Spleen (tissue), 11 donors: ENCODE measurements at regions not wholly inside any gene's neighbourhood (a gene's known extent, or its start where the extent isn't known, plus 50 kb on each side); places are given as distances from the start of the nearest gene placed in this dataset.

ENCODE experiments used
- DNase-seq: peaks from one replicate; pipeline ENCODE4 v3.0.0-alpha.2; 2020
- H3K27ac ChIP-seq, 8 donors: fragments of 200-600 bp; sonication (generic) in 7 of 8; 1 replicate in 4 of 8; 2 replicates in 4 of 8; pipeline versions ENCODE4 v1.5.0 to v1.8.0; 2016 to 2021; ENCODE audit warnings: inconsistent platforms in 4 of 8, mild to moderate bottlenecking in 4 of 8, moderate library complexity in 1 of 8
- H3K27me3 ChIP-seq, 7 donors: fragments of 200-600 bp; sonication (generic) in 6 of 7; replicated peaks in 1 of 7; 1 replicate in 4 of 7; 2 replicates in 3 of 7; pipeline versions ENCODE4 v1.5.0 to v1.8.0; 2016 to 2021; ENCODE audit warnings: inconsistent platforms in 3 of 7, mild to moderate bottlenecking in 1 of 7
- H3K36me3 ChIP-seq, 6 donors: fragments of 200-600 bp; sonication (generic) in 5 of 6; 1 replicate in 4 of 6; 2 replicates in 2 of 6; pipeline versions ENCODE4 v1.5.0 to v1.8.0; 2016 to 2021; ENCODE audit warnings: inconsistent platforms in 2 of 6
- H3K4me1 ChIP-seq, 6 donors: fragments of 200-600 bp; sonication (generic) in 5 of 6; 1 replicate in 3 of 6; 2 replicates in 3 of 6; pipeline versions ENCODE4 v1.5.0 to v1.8.0; 2016 to 2021; ENCODE audit warnings: inconsistent platforms in 3 of 6
- H3K4me3 ChIP-seq, 8 donors: fragments of 200-600 bp; sonication (generic) in 7 of 8; 1 replicate in 4 of 8; 2 replicates in 4 of 8; pipeline versions ENCODE4 v1.5.0 to v1.8.0; 2016 to 2021; ENCODE audit warnings: inconsistent platforms in 4 of 8, mild to moderate bottlenecking in 4 of 8, moderate library complexity in 2 of 8
- H3K9me3 ChIP-seq, 8 donors: fragments of 200-600 bp; sonication (generic) in 7 of 8; 1 replicate in 4 of 8; 2 replicates in 4 of 8; pipeline versions ENCODE4 v1.5.0 to v1.8.0; 2016 to 2021; ENCODE audit warnings: inconsistent platforms in 4 of 8
- POLR2A ChIP-seq, 3 donors: fragments of 450-650 bp; IDR thresholded peaks; one replicate each; pipeline ENCODE4 v1.5.1; 2017; ENCODE audit warnings: antibody characterized with exemption in 3 of 3, mild to moderate bottlenecking in 1 of 3
- POLR2AphosphoS5 ChIP-seq, 3 donors: sonication (generic); formaldehyde crosslinking; IDR thresholded peaks; one replicate each; pipeline ENCODE4 v1.5.1; 2017; ENCODE audit warnings: antibody characterized with exemption in 3 of 3
- WGBS, 5 donors: extraction: QIAGEN DNeasy Blood & Tissue Kit in 3 of 5; methylation state at CpG; one replicate each; pipeline versions ENCODE4 v1.1.5 to v1.1.7; 2013 to 2018; 5-methylcytosine and 5-hydroxymethylcytosine counted together
- intact Hi-C: fragments of 100-400 bp; cut with DNase I; formaldehyde crosslinking; loops from one replicate; pipeline ENCODE4 v1.15.0; 2023; ENCODE audit warnings: low total_unique reads
- TF ChIP-seq, protein P1 (sequence below), 11 experiments: fragments of 200-600 bp in 7 of 11; fragments of 450-650 bp in 4 of 11; sonication (generic) in 4 of 11; IDR thresholded peaks in 8 of 11; conservative IDR thresholded peaks in 3 of 11; 1 replicate in 7 of 11; 2 replicates in 4 of 11; pipeline versions ENCODE4 v1.4.0 to v1.8.0; 2016 to 2021; ENCODE audit warnings: antibody characterized with exemption in 11 of 11, inconsistent platforms in 4 of 11, mild to moderate bottlenecking in 1 of 11
- donor health status: healthy with polysubstance abuse.
- donor health status: DM: no; HTN: no; CAD: no; lungs with moderate emphysema.
- donor health status: DM: no; HTN: no; CAD: no.
- donor health status: Bipolar disorder and iron deficiency.
- donor health status: healthy.
- donor health status: DM: no; HTN: no; CAD: no.
- donor health status: DM: yes; HTN: yes; CAD: no.

GRCh38 chr9:10703139-10703538 is 90.3 kb upstream of the PTPRD start:
- no peak for TF ChIP-seq POLR2AphosphoS5 (IDR thresholded peaks at IDR 0.05)
- TF ChIP-seq, protein P1, sequence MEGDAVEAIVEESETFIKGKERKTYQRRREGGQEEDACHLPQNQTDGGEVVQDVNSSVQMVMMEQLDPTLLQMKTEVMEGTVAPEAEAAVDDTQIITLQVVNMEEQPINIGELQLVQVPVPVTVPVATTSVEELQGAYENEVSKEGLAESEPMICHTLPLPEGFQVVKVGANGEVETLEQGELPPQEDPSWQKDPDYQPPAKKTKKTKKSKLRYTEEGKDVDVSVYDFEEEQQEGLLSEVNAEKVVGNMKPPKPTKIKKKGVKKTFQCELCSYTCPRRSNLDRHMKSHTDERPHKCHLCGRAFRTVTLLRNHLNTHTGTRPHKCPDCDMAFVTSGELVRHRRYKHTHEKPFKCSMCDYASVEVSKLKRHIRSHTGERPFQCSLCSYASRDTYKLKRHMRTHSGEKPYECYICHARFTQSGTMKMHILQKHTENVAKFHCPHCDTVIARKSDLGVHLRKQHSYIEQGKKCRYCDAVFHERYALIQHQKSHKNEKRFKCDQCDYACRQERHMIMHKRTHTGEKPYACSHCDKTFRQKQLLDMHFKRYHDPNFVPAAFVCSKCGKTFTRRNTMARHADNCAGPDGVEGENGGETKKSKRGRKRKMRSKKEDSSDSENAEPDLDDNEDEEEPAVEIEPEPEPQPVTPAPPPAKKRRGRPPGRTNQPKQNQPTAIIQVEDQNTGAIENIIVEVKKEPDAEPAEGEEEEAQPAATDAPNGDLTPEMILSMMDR (IDR thresholded peaks at IDR 0.05 in 8 of 11, conservative IDR thresholded peaks at IDR 0.05 in 3 of 11), result no peak
- H3K27me3 ChIP-seq, result no peaks in the 10 kb centered on the region
- 88 to 97% (median 91%) methylated on average over 2 of the region's 2 CpGs for WGBS, 5 donors

GRCh38 chr9:10704720-10705119 is 91.9 kb upstream of the PTPRD start:
- no peak overlapping the region for H3K4me3 ChIP-seq
- H3K27ac ChIP-seq, result no peak overlapping the region
- DNase-seq, result no peak
- peaks cover 0 to 3% (median 0%) of the 10 kb centered on the region in 8 donors for H3K9me3 ChIP-seq
- intact Hi-C loops, result no loop called here
- TF ChIP-seq POLR2A (IDR thresholded peaks at IDR 0.05) (no peak), POLR2AphosphoS5 (IDR thresholded peaks at IDR 0.05) (no peak)
- TF ChIP-seq, protein P1 (IDR thresholded peaks at IDR 0.05 in 8 of 11, conservative IDR thresholded peaks at IDR 0.05 in 3 of 11), result no peak
- H3K36me3 ChIP-seq, result no peaks in the 10 kb centered on the region
- no peaks in the 10 kb centered on the region for H3K27me3 ChIP-seq
- no peaks in the 10 kb centered on the region for H3K4me1 ChIP-seq

More at GRCh38 chr9:10703139-10703538, 90.3 kb upstream of the PTPRD start:
- H3K4me3 ChIP-seq, result no peak overlapping the region
- no peaks in the 10 kb centered on the region for H3K4me1 ChIP-seq
- no peak for DNase-seq
- H3K27ac ChIP-seq, result no peak overlapping the region
- H3K9me3 ChIP-seq, result peaks cover 0 to 6% (median 0%) of the 10 kb centered on the region in 8 donors
- H3K36me3 ChIP-seq, result no peaks in the 10 kb centered on the region
- intact Hi-C loops, result no loop called here

DNA sequence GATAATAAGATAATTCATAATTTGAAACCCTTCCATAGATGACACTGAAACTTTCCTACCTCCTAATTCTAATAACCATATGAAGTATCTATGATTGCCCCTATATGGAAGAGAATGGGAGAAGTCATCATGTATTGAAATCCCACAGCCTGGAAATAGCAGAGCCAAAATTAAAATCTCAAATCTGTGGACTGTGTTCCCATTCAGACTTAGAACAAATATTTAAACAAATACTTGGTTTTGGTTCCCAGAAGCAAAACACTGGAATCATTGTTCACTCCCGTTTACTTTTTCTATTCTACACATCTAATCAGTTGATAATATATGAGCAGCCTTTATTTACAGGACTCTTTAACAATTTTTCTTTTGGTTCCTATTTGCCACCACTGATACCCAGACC is 92.6 kb upstream of the PTPRD start:
- Histone ChIP-seq H3K27ac (no peak overlapping the region), H3K36me3 (no peaks in the 10 kb centered on the region), H3K27me3 (no peaks in the 10 kb centered on the region), H3K9me3 (peaks cover 0 to 3% (median 0%) of the 10 kb centered on the region in 8 donors), H3K4me3 (no peak overlapping the region), H3K4me1 (no peaks in the 10 kb centered on the region)
- TF ChIP-seq POLR2AphosphoS5 (IDR thresholded peaks at IDR 0.05) (no peak), POLR2A (IDR thresholded peaks at IDR 0.05) (no peak)
- TF ChIP-seq, protein P1 (IDR thresholded peaks at IDR 0.05 in 8 of 11, conservative IDR thresholded peaks at IDR 0.05 in 3 of 11), result no peak
- intact Hi-C loops, result no loop called here
- DNase-seq, result no peak
- WGBS, 5 donors, result 73 to 89% (median 78%) methylated on average over 1 of the region's 1 CpG

GRCh38 chr9:10706788-10707187 is 94.0 kb upstream of the PTPRD start:
- Histone ChIP-seq H3K9me3 (peaks cover 0 to 3% (median 0%) of the 10 kb centered on the region in 8 donors), H3K36me3 (no peaks in the 10 kb centered on the region), H3K27ac (no peak overlapping the region), H3K4me3 (no peak overlapping the region), H3K4me1 (no peaks in the 10 kb centered on the region), H3K27me3 (no peaks in the 10 kb centered on the region)
- DNase-seq, result no peak
- WGBS, 5 donors, result 51 to 60% (median 60%) methylated on average over 3 of the region's 3 CpGs
- TF ChIP-seq, protein P1 (IDR thresholded peaks at IDR 0.05 in 8 of 11, conservative IDR thresholded peaks at IDR 0.05 in 3 of 11), result no peak
- TF ChIP-seq POLR2AphosphoS5 (IDR thresholded peaks at IDR 0.05), result no peak
- TF ChIP-seq POLR2A (IDR thresholded peaks at IDR 0.05), result no peak
- intact Hi-C loops, result no loop called here
